ENCODE measurements at regions not wholly inside any gene's neighbourhood (a gene's known extent, or its start where the extent isn't known, plus 50 kb on each side); places are given as distances from the start of the nearest gene placed in this dataset.
A peak's percentile ranks its signal among the peaks of the same experiment; 100 is the strongest.
"Not testable (repeated sequence)": the region's sequence is repeated elsewhere in the genome, so short reads cannot be mapped to it uniquely, and the experiment has no call there.

DNA sequence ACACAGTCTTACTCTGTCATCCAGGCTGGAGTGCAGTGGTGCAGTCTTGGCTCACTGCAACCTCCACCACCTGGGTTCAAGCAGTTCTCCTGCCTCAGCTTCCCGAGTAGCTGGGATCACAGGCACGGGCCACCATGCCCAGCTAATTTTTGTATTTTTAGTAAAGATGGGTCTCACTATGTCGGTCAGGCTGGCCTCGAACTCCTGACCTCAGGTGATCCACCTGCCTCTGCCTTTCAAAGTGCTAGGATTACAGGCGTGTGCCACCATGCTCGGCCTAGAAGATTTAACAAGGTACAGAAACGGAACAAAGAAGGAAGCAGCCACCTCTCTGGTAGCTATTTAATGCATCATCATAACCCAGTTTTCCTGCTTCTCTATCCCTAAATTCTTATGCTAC is 113.8 kb downstream of the LARP7 start:
- H3K27ac Mint-ChIP-seq, DNase-seq, POLR2A ChIA-PET, ATAC-seq, H3K9me3 Mint-ChIP-seq, H3K4me1 Mint-ChIP-seq, H3K4me3 Mint-ChIP-seq, H3K36me3 Mint-ChIP-seq: not testable (repeated sequence)
- peaks cover 8 to 25% (median 21%) of the 10 kb centered on the region in 5 donors for H3K27me3 Mint-ChIP-seq

DNA sequence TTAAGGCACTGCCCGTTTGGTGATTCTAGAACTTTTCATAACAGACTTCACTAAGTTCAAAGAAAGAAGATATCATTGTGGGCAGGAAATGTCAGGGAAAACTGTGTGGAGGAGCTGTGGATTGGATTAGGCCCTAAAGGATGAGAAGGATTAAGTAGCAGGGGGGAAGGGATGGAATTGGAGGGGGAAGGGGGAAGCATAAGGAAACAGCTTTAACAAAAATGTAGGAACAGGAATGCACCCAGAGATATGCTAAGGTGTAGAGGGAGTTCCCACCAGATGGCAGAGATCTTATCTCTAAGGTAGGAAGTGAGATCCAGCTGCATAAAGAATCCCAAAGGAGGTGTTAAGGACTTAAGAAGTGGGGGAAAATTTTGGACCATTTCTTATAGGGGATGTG is 114.5 kb downstream of the LARP7 start:
- H3K27me3 Mint-ChIP-seq = peaks cover 7 to 25% (median 21%) of the 10 kb centered on the region in 5 donors
- POLR2A ChIA-PET = no interaction called here
- no peaks in the 10 kb centered on the region for H3K4me1 Mint-ChIP-seq
- H3K36me3 Mint-ChIP-seq = no peaks in the 10 kb centered on the region
- no peaks in the 10 kb centered on the region for H3K9me3 Mint-ChIP-seq
- no peak overlapping the region for H3K27ac Mint-ChIP-seq
- no peak overlapping the region for H3K4me3 Mint-ChIP-seq
- no peak for DNase-seq
- no peak for ATAC-seq

DNA sequence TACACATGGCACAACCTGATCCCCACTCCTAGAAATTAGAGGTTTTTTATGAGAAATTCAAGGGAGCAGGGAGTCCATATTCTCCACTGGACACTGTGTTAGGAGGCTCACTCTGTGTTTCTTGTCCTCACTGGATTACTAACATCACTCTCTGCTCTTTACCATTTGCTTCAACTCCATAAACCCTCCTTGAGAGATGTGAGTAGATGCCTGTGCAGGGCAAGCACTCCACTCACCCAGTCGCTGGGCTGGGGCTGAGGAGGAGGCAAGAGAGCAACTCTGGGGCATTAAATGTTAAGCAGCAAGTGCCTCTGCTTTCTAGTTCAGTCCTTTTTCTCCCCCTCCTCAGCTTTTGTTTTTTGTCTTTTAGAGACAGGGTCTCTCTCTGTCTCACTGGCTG is 115.1 kb downstream of the LARP7 start:
- POLR2A ChIA-PET = no interaction called here
- Mint-ChIP-seq H3K36me3 (no peaks in the 10 kb centered on the region), H3K27me3 (peaks cover 7 to 25% (median 21%) of the 10 kb centered on the region in 5 donors), H3K27ac (no peak overlapping the region), H3K4me1 (no peaks in the 10 kb centered on the region), H3K4me3 (no peak overlapping the region), H3K9me3 (no peaks in the 10 kb centered on the region)
- DNase-seq = no peak
- no peak for ATAC-seq

DNA sequence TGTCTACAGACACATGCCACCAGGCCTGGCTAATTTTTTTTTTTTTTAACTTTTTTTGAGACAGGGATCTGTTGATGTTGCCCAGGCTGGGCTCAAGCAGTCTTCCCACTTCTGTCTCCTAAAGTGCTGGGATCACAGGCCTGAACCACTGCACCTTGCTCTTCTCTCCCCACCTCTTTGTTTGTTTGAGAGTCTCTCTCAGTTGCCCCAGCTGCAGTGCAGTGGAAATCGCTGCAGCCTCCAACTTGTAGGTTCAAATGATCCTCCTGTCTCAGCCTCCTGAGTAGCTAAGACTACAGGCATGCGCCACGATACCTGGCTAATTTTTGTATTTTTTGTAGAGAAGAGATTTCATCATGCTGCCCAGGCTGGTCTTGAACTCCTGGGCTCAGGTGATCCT is 115.6 kb downstream of the LARP7 start:
- H3K9me3 Mint-ChIP-seq = no peaks in the 10 kb centered on the region
- no peak overlapping the region for H3K27ac Mint-ChIP-seq
- peaks cover 7 to 25% (median 19%) of the 10 kb centered on the region in 5 donors for H3K27me3 Mint-ChIP-seq
- ATAC-seq = no peak
- no peaks in the 10 kb centered on the region for H3K36me3 Mint-ChIP-seq
- DNase-seq = no peak
- no peak overlapping the region for H3K4me3 Mint-ChIP-seq
- no peaks in the 10 kb centered on the region for H3K4me1 Mint-ChIP-seq
- POLR2A ChIA-PET = no interaction called here

DNA sequence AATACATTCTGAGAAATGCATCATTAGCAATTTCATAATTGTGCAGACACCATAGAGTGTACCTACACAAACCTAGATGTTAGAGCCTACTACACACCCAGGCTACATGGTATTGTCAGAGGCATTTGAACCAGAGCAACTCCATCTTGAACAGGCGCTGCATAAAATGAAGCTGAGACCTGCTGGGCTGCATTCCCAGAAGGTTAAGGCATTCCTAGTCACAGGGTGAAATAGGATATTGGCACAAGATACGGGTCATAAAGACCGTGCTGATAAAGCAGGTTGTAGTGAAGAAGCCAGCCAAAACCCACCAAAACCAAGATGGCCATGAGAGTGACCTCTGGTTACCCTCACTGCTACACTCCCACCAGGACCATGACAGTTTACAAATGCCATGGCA is 116.4 kb downstream of the LARP7 start:
- Mint-ChIP-seq H3K27me3 (peaks cover 7 to 25% (median 18%) of the 10 kb centered on the region in 5 donors), H3K4me1 (no peaks in the 10 kb centered on the region), H3K36me3 (no peaks in the 10 kb centered on the region), H3K9me3 (no peaks in the 10 kb centered on the region), H3K4me3 (no peak overlapping the region), H3K27ac (no peak overlapping the region)
- ATAC-seq (no peak), DNase-seq (no peak)
- POLR2A ChIA-PET = no interaction called here

DNA sequence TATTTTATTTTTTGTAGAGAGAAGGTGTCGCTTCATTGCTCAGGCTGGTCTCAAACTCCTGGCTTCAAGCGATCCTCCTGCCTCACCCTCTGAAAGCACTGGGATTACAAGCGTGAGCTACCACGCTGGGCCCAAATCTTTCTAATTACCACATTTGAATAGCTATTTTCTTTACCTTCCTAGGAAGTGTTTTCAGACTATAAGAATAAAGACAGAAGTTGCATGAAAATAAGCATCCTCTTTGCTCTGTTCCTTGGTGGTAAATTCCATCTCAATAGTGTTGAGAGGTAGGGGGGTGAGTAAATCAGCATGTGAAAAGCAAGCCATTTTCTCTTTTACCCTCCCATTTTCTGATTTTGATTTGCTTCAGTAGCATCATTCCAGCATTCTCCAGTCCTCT is 122.4 kb downstream of the LARP7 start:
- no peak overlapping the region for H3K27ac Mint-ChIP-seq

DNA sequence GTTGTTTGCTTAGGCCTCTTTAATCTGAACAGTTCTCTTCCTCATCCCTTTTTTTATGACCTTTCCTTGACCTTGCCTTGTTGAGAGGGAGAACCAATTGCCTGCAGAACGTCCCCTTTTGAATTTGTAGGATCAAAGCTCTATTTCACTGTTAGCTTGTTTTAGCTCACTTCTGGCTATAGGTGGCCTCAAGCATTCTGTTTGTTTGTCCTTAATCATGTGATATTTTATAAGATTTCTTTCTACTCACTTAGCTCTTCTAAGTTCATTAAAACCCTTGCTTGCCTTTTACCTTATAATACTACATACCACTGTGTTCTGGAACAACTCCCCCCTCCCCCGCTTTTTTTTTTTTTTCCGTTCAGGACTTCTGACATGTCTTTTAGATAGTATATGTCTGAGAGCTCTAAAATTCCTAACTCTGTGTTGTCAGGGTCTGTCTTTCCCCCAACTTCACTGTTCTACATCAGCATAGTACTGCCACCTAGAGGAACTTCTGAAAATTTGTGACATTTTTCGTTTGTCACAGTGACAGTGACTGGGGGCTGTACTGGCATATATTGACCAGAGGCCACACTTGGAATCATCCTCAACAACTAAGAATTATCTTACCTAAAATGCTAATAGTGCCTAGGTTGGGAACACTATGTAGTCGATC is 128.5 kb downstream of the LARP7 start:
- Mint-ChIP-seq H3K36me3 (no peaks in the 10 kb centered on the region), H3K4me3 (no peak overlapping the region), H3K27me3 (peaks cover 0 to 19% (median 8%) of the 10 kb centered on the region in 5 donors), H3K27ac (peak overlapping the region in 1 of 10 donors; percentile 3), H3K4me1 (peaks cover 0 to 2% (median 0%) of the 10 kb centered on the region in 4 donors), H3K9me3 (no peaks in the 10 kb centered on the region)
- POLR2A ChIA-PET = interaction anchor here (0.7 kb wide), 1 partner anchor 161 kb away, joined by 3 read pairs; no protein-coding TSS in a partner anchor
- DNase-seq (peak in 3 of 10 donors; percentile 12 to 22 (median 13)), ATAC-seq (no peak)

More for the DNA sequence above, 122.4 kb downstream of the LARP7 start:
- Mint-ChIP-seq H3K4me3 (no peak overlapping the region), H3K27me3 (peaks cover 0 to 9% (median 6%) of the 10 kb centered on the region in 5 donors), H3K9me3 (no peaks in the 10 kb centered on the region), H3K36me3 (no peaks in the 10 kb centered on the region), H3K4me1 (peaks cover 0 to 2% (median 0%) of the 10 kb centered on the region in 4 donors)
- ATAC-seq (no peak), DNase-seq (no peak)
- POLR2A ChIA-PET = no interaction called here

DNA sequence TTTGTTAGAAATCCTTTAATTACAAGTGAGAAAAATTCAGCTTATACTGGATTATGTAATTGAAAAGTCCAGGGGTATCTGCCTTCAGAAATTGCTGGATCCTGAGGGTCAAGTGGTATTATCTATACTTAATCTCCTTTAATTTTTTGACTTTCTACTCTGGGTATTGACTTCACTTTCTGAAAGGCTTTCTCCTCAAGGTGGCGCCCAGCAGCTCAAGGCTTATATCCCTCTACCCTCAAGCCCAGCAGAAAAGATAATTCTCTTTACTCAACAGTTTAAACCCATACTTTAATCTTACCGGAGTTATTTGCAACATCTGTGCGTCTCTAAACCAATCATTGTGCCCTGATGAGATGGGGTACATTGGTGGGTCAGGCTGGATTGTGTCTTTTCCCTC is 129.5 kb downstream of the LARP7 start:
- H3K4me3 Mint-ChIP-seq = no peak overlapping the region
- peaks cover 0 to 19% (median 10%) of the 10 kb centered on the region in 5 donors for H3K27me3 Mint-ChIP-seq
- POLR2A ChIA-PET = no interaction called here
- H3K4me1 Mint-ChIP-seq = peaks cover 0 to 2% (median 0%) of the 10 kb centered on the region in 4 donors
- H3K9me3 Mint-ChIP-seq = no peaks in the 10 kb centered on the region
- H3K27ac Mint-ChIP-seq = no peak overlapping the region
- H3K36me3 Mint-ChIP-seq = no peaks in the 10 kb centered on the region
- no peak for ATAC-seq
- DNase-seq = no peak

DNA sequence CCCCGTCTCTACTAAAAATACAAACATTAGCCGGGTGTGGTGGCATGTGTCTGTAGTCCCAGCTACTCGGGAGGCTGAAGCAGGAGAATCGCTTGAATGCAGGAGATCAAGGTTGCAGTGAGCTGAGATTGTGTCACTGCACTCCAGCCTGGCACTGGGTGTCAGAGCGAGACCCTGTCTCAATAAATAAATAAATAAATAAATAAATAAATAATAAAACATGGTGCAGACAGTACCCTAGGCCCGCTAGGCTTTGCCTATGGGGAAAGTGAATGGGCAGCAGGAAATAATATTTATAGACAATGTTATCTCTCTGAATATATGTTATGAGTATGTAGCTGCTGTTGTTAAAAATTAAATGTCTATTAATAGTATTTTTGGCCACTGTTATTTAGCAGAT is 130.4 kb downstream of the LARP7 start:
- Mint-ChIP-seq H3K27me3 (peaks cover 4 to 19% (median 10%) of the 10 kb centered on the region in 5 donors), H3K9me3 (no peaks in the 10 kb centered on the region)

DNA sequence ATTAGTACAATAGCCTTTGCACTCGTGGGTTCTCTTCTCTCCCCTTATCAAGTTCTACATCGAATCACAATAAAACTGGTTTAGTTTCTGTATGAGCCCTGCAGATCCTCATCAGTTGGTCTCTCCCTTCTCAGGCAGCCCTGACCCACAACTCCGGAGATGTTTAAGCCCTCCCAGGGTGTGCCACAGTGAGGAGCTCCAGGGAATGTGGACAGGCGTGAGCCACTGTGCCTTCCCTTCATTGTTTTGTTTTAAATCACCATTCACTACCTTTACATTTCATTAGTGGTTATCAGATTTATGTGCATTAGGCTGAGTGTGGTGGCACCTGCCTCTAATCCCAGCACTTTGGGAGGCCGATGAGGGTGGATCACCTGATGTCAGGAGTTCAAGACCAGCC is 133.2 kb downstream of the LARP7 start:
- ATAC-seq (no peak), DNase-seq (no peak)
- H3K9me3 Mint-ChIP-seq = peaks cover 0 to 2% (median 0%) of the 10 kb centered on the region in 9 donors
- H3K36me3 Mint-ChIP-seq = no peaks in the 10 kb centered on the region
- POLR2A ChIA-PET = no interaction called here
- no peaks in the 10 kb centered on the region for H3K4me1 Mint-ChIP-seq
- peaks cover 4 to 11% (median 6%) of the 10 kb centered on the region in 5 donors for H3K27me3 Mint-ChIP-seq
- H3K4me3 Mint-ChIP-seq = no peak overlapping the region
- no peak overlapping the region for H3K27ac Mint-ChIP-seq

More for the DNA sequence above, 130.4 kb downstream of the LARP7 start:
- POLR2A ChIA-PET = no interaction called here
- Mint-ChIP-seq H3K4me1 (peaks cover 0 to 2% (median 0%) of the 10 kb centered on the region in 4 donors), H3K27ac (no peak overlapping the region), H3K36me3 (no peaks in the 10 kb centered on the region), H3K4me3 (no peak overlapping the region)
- no peak for DNase-seq
- no peak for ATAC-seq

DNA sequence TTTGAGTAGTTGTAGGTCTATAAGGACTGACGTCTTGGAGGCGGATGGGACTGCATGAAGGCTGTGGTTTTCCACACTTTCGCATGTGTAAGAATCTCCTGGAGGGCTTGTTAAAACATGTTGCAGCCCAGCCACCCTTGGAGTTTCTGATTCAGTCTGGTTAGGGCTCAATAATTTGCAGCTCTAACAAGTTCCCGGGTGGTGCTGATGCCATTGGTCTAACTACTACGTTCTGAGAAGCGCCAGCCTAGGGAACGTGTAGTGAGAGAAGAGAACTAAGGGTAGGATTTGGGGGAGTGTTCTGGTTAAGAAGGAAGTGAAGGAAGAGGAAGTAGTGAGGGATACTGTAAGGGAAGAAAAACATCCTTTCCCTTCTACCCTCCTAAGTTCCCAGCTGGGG is 138.9 kb downstream of the LARP7 start:
- Mint-ChIP-seq H3K27ac (peak overlapping the region in 1 of 10 donors; percentile 1), H3K4me3 (no peak overlapping the region), H3K36me3 (no peaks in the 10 kb centered on the region), H3K9me3 (peaks cover 0 to 2% (median 0%) of the 10 kb centered on the region in 9 donors), H3K27me3 (peaks cover 0 to 8% (median 6%) of the 10 kb centered on the region in 5 donors), H3K4me1 (no peaks in the 10 kb centered on the region)
- no peak for DNase-seq
- no peak for ATAC-seq
- POLR2A ChIA-PET = no interaction called here

DNA sequence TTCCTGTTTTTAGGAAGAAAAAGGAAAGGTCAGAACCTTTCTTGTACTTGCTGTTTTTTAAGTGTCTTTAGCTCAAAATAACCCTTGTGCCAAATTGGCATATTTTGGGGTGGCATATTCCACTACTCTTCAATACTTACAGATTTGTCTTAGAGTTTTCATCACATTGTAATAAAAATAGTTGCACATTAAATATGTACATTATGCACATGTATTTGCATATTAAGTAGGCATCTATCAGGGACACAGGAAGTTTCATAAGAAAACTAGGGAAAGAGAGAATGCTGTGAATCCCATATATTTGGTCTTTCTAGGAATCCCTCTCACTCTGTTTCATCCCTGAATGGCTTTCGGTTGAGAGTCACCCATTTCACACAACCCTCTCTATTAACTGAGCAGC is 139.6 kb downstream of the LARP7 start:
- Mint-ChIP-seq H3K27ac (no peak overlapping the region), H3K4me3 (no peak overlapping the region), H3K36me3 (no peaks in the 10 kb centered on the region), H3K9me3 (peaks cover 0 to 2% (median 0%) of the 10 kb centered on the region in 9 donors), H3K4me1 (no peaks in the 10 kb centered on the region), H3K27me3 (peaks cover 0 to 8% (median 4%) of the 10 kb centered on the region in 5 donors)
- POLR2A ChIA-PET = no interaction called here
- DNase-seq (no peak), ATAC-seq (no peak)

DNA sequence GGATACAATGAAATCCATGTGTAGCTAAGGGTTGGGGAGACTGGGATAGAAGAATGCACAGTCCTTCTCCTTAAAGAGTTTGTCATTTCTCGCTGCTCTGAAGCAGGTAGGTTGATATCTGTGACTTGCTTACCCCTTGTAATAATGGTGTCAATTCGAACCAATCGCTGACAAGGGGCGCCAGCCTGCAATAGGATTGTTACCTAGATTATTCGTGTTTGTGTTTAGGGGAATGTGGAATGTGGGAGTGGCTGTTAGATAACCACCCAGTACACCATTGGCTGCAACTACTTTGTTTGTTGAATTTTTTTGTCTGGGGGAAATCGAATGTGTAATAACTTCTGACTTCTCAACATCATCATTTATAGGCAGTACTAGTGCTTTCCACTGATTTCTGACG is 141.6 kb downstream of the LARP7 start:
- no peaks in the 10 kb centered on the region for H3K36me3 Mint-ChIP-seq
- no peaks in the 10 kb centered on the region for H3K4me1 Mint-ChIP-seq
- POLR2A ChIA-PET = no interaction called here
- peaks cover 0 to 5% (median 2%) of the 10 kb centered on the region in 5 donors for H3K27me3 Mint-ChIP-seq
- no peak overlapping the region for H3K27ac Mint-ChIP-seq
- peaks cover 0 to 2% (median 0%) of the 10 kb centered on the region in 9 donors for H3K9me3 Mint-ChIP-seq
- no peak overlapping the region for H3K4me3 Mint-ChIP-seq
- ATAC-seq (no peak), DNase-seq (no peak)

DNA sequence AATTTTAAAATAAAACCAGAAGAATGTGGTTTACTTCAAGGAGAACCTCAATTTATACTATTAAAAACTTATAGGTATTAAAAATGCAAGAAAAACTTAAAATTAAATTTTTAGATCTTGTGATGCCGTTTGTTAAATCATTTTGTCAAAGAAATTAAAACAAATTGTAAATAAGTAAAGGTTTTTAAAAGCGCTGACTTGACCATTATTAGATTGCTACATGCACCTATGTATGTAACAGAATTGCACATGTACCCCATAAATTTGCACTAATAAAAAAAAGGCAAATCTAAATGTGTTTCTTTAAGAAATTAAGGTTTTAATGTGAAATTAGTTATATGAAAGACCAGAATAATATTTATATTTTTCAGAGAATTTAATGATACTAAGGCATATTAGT is 156.1 kb downstream of the LARP7 start:
- Mint-ChIP-seq H3K9me3 (peaks cover 0 to 4% (median 0%) of the 10 kb centered on the region in 9 donors), H3K4me3 (no peak overlapping the region), H3K27me3 (peaks cover 1 to 12% (median 4%) of the 10 kb centered on the region in 5 donors), H3K4me1 (no peaks in the 10 kb centered on the region), H3K27ac (no peak overlapping the region), H3K36me3 (no peaks in the 10 kb centered on the region)
- POLR2A ChIA-PET = no interaction called here
- ATAC-seq = no peak
- DNase-seq = no peak
